Epithelial cell of esophagus (primary cell): ENCODE measurements at regions not wholly inside any gene's neighbourhood (a gene's known extent, or its start where the extent isn't known, plus 50 kb on each side); places are given as distances from the start of the nearest gene placed in this dataset.
"Not testable (repeated sequence)": the region's sequence is repeated elsewhere in the genome, so short reads cannot be mapped to it uniquely, and the experiment has no call there.

ENCODE experiments used
- DNase-seq: peaks from one replicate; pipeline ENCODE4 v3.0.0; 2010; ENCODE audit warnings: low read depth
- H3K4me3 ChIP-seq: 2 replicates; pipeline ENCODE4 v1.5.1; 2011; ENCODE audit warnings: mild to moderate bottlenecking, low read length, control low read depth
- TF ChIP-seq, protein P1 (sequence below): IDR thresholded peaks from 2 replicates; pipeline ENCODE4 v1.5.1; 2011; ENCODE audit warnings: low read depth, mild to moderate bottlenecking, low read length, control low read depth, inconsistent platforms; ENCODE audit not compliant: insufficient read depth; ENCODE audit errors: missing control alignments

DNA sequence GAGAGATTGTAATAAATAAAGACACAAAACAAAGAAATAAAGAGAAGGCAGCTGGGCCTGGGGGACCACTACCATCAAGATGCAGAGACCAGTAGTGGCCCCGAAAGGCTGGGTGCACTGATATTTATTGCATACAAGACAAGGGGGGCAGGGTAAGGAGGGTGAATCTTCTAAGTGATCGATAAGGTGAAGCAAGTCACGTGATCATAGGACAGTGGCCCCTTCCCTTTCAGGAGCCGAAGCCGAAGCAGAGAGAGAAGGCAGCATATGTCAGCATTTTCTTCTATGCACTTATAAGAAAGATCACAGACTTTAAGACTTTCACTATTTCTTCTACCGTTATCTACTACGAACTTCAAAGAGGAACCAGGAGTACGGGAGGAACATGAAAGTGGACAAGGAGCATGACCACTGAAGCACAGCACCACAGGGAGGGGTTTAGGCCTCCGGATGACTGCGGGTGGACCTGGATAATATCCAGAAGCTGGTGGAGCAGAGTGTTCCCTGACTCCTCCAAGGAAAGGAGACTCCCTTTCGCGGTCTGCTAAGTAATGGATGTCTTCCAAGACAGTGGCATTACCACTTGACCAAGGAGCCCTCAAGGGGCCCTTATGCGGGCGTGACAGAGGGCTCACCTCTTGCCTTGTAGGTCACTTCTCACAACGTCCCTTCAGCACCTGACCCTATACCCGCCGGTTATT is 126.4 kb downstream of the RBM46 start:
- not testable (repeated sequence) for DNase-seq, H3K4me3 ChIP-seq

DNA sequence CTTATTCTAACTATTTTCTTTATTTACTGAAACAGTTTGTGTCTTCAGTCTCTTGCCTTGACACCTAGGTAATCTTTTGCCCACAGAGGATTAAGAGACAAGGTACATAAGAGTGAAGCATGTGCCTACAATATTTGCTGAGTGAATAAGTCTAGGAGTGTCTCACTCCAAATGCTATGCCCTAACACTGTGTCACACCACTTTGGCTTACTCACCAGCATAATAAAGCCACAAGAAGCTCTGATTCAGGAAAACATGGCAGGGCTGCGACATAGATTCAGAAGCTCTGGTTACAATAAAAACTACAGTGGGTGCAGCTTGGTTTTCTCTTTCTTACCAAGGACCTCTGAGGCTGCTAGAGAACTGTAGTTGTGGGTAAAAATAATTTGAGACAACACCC is 127.1 kb downstream of the RBM46 start:
- no peak overlapping the region for H3K4me3 ChIP-seq
- DNase-seq = peak; percentile 89
- TF ChIP-seq, protein P1, sequence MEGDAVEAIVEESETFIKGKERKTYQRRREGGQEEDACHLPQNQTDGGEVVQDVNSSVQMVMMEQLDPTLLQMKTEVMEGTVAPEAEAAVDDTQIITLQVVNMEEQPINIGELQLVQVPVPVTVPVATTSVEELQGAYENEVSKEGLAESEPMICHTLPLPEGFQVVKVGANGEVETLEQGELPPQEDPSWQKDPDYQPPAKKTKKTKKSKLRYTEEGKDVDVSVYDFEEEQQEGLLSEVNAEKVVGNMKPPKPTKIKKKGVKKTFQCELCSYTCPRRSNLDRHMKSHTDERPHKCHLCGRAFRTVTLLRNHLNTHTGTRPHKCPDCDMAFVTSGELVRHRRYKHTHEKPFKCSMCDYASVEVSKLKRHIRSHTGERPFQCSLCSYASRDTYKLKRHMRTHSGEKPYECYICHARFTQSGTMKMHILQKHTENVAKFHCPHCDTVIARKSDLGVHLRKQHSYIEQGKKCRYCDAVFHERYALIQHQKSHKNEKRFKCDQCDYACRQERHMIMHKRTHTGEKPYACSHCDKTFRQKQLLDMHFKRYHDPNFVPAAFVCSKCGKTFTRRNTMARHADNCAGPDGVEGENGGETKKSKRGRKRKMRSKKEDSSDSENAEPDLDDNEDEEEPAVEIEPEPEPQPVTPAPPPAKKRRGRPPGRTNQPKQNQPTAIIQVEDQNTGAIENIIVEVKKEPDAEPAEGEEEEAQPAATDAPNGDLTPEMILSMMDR = no peak

DNA sequence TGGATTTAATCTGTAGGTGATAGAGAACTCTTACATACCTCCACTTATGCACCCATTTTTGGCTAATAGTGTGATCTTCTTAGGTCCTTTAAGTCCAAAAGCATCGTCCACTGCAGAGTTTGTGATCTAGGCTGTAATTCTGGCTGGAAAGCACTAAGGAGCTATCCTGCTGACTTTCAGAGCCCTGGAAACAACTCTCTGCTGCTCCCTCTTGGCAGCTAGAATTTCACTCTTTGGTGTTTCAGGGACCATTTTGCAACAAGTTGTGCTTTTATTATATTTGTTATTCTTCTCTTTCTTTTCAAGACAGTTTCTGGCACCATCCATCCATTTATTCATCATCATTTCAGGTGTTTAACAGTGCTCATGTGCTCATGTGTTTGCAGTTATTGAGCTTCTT is 130.0 kb downstream of the RBM46 start:
- H3K4me3 ChIP-seq = no peak overlapping the region
- peak; percentile 41 for DNase-seq
- TF ChIP-seq, protein P1 = peak; percentile 54

DNA sequence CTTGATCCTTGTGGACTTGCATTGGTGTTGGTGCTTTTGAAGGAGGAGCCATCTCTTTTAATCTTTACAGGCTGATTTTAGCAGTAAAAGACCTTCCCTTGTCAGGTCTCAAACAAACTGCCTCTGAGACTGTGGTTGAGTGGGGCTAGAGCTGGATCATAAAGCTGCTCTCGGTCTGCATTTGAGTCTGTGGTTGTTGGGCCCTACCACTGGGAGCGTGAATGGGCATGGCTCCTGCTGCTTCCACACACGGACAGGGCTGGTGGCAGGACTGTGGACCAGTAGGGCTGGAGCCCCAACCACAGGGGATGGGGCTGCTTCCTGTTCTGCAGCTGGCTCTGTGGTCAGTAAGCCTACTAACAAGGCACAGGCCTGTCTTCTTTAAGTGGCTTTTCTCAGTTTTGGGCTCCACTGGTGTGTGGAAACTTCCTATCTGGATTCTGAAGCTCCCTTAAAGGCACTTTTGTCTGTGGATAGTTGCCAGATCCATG is 130.6 kb downstream of the RBM46 start:
- TF ChIP-seq, protein P1 = no peak
- no peak for DNase-seq
- no peak overlapping the region for H3K4me3 ChIP-seq

DNA sequence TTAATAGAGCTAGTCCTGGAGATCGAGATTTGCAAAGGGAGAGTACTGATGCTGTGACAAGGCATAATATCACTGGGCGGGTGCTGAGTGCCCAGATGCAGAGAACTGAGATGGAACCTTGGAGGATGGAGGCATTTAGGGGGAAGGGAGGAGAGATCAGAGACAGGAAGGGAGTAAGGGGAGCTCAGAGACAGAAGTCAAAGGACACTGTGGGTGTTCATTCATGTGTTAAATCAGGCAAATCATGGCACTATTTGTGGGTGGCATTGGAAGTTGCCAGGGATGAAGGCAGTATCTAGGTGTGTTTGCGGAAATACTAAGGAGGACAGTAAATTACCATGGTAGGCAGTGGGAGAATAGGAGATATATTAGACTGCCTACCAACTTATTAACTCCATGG is 135.0 kb downstream of the RBM46 start:
- TF ChIP-seq, protein P1 = no peak
- no peak overlapping the region for H3K4me3 ChIP-seq
- no peak for DNase-seq

DNA sequence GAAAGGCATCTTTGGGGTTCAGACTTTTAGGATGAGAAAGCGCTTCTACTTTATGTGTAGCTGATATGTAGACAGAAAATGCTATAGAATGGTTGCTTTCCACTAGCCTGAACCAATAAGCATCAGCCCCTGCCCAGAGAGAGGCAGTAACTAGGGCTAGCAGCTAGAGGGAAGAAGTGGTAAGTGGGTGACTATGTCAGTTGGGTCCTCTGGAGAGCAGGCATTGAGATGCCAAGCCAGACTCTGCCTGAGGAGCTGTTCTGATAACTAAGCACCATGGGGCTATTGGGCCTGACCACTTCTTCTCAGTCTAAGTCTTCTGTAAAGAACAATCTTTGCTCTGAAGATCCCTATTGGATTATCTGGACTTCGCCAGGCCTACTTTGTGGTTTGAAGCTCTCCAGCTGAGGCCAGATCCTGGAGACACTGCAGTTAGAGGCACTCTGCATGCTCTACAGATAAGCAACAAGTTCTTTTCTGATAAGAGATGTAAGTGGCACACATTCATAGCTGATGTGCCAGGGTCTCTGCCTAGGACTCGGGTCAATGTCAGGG is 146.1 kb downstream of the RBM46 start:
- TF ChIP-seq, protein P1 = no peak
- DNase-seq = no peak
- H3K4me3 ChIP-seq = no peak overlapping the region

DNA sequence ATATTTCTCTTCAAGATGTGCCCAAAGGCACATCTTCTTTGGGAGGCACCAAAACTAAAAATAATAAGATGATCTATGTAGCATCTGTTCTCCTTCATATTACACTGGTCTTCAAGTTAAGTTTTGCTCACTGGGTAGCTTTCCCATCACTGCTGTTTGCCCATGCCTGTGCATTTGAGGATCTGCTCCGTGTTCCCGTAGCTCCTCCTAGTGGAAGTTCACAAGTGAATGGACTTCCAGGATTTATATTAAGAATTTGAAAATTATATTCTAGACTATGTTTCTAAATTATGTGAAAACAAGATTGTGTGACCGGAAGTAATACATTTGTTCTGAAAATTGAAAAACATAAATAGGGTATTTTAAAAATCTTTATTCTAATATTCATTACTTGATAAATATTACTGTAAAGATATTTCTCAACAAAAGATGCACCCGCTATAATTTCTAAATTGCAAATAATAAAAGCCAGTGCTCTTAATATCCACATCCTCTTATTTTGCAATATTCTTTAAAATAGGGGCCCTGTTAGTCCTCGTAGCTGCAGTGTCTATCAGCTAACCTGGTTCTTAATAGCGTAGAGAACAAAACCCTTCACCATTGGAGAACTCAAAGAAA is 147.7 kb downstream of the RBM46 start:
- TF ChIP-seq, protein P1 = peak; percentile 77
- H3K4me3 ChIP-seq = no peak overlapping the region
- peak; percentile 77 for DNase-seq
